ENCODE measurements at regions not wholly inside any gene's neighbourhood (a gene's known extent, or its start where the extent isn't known, plus 50 kb on each side); places are given as distances from the start of the nearest gene placed in this dataset.

DNA sequence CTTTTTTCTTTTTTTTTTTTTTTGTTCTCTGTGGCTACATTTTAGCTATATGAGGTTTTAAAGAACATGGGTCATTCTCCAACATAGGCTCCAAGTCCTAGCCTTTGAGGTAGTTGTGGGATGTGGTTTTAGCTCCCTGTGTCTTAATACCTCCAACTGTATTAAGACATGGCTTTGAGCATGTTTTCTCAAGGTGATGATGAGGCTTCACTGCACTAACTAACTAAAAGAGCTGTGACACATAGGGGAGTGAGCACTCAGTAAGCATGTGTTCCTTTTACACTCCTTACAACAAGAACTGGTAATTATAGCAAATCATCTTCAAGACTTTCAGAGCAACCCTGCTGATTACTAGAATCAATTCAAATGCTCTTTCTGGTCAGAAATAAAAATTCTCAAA lies 333.6 kb upstream of the CCNH start:
- TF ChIP-seq CTCF (IDR thresholded peaks at IDR 0.05), result no peak
- TF ChIP-seq POLR2AphosphoS5 (IDR thresholded peaks at IDR 0.05), result no peak
